Kidney capillary endothelial cell (primary cell): ENCODE measurements at regions not wholly inside any gene's neighbourhood (a gene's known extent, or its start where the extent isn't known, plus 50 kb on each side); places are given as distances from the start of the nearest gene placed in this dataset.

Experiments
- DNase-seq: peaks from one replicate; pipeline ENCODE4 v3.0.0-alpha.2; 2018; ENCODE audit warnings: low spot score

GRCh38 chr12:66044731-66045130 lies 85.8 kb downstream of the LLPH start:
- no peak for DNase-seq

GRCh38 chr12:66043035-66043434 lies 87.5 kb downstream of the LLPH start:
- no peak for DNase-seq

- no peak for DNase-seq
These were observed 88.7 kb downstream of the LLPH start for GRCh38 chr12:66041651-66042363.

GRCh38 chr12:66036317-66036716 lies 94.2 kb downstream of the LLPH start:
- peak; percentile 48 for DNase-seq

- DNase-seq: peak; percentile 44
These were observed 95.1 kb downstream of the LLPH start for GRCh38 chr12:66035288-66035966.

GRCh38 chr12:66033151-66033550 lies 97.4 kb downstream of the LLPH start:
- no peak for DNase-seq

- DNase-seq: no peak
These were observed 97.8 kb downstream of the LLPH start for GRCh38 chr12:66032739-66033138.

GRCh38 chr12:66030217-66030781 lies 100.3 kb downstream of the LLPH start:
- no peak for DNase-seq

- DNase-seq: no peak
These were observed 102.2 kb downstream of the LLPH start for GRCh38 chr12:66028390-66028789.

GRCh38 chr12:66025477-66025876 lies 105.1 kb downstream of the LLPH start:
- no peak for DNase-seq

- DNase-seq: no peak
These were observed 105.6 kb downstream of the LLPH start for GRCh38 chr12:66024949-66025348.

GRCh38 chr12:66020481-66020880 lies 110.1 kb downstream of the LLPH start:
- no peak for DNase-seq

- no peak for DNase-seq
These were observed 112.8 kb downstream of the LLPH start for GRCh38 chr12:66017736-66018135.
